ENCODE measurements at regions not wholly inside any gene's neighbourhood (a gene's known extent, or its start where the extent isn't known, plus 50 kb on each side); places are given as distances from the start of the nearest gene placed in this dataset.
"Not testable (repeated sequence)": the region's sequence is repeated elsewhere in the genome, so short reads cannot be mapped to it uniquely, and the experiment has no call there.

DNA sequence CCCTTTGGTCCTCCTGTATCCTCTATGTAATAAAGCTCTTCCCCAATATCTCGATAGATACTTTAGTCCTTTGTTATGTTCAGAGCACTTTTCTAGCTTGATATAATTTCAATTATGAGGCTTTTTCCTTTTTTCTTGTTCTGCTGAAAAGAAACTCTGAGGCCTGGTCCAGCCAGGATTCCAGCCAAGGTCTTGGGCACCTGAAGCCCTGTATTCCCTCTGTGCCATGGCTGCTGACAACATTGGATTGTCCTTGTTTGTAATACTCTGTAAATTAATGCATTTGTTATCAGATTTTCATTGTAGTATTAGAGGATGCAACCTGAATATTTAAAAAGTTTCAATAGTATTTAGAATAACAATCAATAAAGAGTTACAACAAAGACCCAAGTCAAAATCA lies 67.9 kb upstream of the ADAMTS5 start:
- DNase-seq (ENCODE audit: low read depth): no peak
- TF ChIP-seq, protein P1, sequence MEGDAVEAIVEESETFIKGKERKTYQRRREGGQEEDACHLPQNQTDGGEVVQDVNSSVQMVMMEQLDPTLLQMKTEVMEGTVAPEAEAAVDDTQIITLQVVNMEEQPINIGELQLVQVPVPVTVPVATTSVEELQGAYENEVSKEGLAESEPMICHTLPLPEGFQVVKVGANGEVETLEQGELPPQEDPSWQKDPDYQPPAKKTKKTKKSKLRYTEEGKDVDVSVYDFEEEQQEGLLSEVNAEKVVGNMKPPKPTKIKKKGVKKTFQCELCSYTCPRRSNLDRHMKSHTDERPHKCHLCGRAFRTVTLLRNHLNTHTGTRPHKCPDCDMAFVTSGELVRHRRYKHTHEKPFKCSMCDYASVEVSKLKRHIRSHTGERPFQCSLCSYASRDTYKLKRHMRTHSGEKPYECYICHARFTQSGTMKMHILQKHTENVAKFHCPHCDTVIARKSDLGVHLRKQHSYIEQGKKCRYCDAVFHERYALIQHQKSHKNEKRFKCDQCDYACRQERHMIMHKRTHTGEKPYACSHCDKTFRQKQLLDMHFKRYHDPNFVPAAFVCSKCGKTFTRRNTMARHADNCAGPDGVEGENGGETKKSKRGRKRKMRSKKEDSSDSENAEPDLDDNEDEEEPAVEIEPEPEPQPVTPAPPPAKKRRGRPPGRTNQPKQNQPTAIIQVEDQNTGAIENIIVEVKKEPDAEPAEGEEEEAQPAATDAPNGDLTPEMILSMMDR (conservative IDR thresholded peaks at IDR 0.05; ENCODE audit: low read depth, low read length): no peak
- H3K4me3 ChIP-seq (ENCODE audit: low read depth, low read length): no peak overlapping the region

DNA sequence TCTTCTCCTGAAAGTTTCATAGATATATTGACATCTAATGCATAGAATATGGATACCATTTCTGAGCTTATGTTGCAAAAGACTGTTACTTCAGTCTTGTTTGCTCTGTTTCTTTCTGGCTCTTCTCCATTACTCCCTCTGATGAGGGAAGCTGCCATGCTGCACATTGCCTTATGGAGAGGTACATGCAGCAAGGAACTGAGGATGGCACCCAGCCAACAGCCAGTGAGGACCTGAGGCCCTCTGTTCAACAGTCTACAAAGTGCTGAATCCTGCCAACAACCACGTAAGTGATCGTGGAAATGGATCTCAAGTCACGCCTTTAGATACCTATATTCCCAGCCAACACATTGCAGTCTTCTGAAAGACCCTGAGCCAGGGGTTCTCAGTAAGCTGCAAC lies 66.6 kb upstream of the ADAMTS5 start:
- no peak overlapping the region for H3K4me3 ChIP-seq (ENCODE audit: low read depth, low read length)
- TF ChIP-seq, protein P1 (conservative IDR thresholded peaks at IDR 0.05; ENCODE audit: low read depth, low read length): no peak
- DNase-seq (ENCODE audit: low read depth): no peak

DNA sequence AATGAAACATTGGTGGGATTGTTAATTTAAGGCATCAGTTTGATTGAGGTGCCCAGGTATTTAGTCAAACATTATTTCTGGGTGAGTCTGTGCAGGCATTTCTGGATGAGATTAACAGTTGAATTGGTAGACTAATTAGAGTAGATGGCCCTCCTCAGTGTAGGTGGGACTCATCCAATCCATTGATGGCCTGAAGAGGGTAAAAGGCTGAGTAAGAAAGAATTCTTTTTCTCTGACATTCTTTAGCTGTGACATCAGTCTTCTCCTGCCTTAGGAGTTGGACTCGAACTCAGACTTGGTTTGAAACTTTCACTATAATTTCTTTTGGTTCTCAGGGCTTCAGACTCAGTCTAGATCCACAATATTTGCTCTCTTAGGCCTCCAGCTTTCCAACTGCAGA lies 59.6 kb upstream of the ADAMTS5 start:
- peak; percentile 13 for DNase-seq (ENCODE audit: low read depth)
- TF ChIP-seq, protein P1 (conservative IDR thresholded peaks at IDR 0.05; ENCODE audit: low read depth, low read length): no peak
- no peak overlapping the region for H3K4me3 ChIP-seq (ENCODE audit: low read depth, low read length)

DNA sequence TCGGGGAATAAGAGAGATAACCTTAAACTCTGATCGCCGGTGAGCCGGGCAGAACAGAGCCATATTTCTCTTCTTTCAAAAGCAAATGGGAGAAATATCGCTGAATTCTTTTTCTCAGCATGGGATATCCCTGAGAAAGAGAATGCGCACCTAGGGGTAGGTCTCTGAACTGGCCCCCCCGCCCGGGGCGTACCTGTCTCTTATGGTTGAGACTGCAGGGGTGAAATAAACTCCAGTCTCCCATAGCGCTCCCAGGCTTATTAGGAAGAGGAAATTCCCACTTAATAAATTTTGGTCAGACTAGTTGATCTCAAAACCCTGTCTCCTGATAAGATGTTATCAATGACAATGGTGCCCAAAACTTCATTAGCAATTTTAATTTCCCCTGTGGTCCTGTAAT lies 58.8 kb upstream of the ADAMTS5 start:
- not testable (repeated sequence) for H3K4me3 ChIP-seq (ENCODE audit: low read depth, low read length); DNase-seq (ENCODE audit: low read depth)

DNA sequence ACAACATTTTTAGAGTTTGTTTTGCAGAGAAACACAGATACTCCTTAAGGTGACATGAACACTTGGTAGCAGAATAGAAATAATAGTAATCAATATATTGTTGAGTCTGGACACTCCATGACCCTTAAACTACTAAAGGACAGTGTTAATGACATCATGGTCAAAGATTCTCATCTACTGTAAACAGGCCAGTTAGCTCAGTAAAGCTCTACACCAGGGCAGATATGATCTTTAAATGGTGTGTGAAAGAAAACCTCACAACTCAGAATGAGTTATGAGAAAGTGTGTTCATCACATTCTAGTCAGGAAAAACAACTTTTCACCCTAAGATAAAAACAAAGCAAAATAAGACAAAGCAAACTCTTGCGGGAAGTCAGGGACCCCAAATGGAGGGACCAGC lies 58.1 kb upstream of the ADAMTS5 start:
- TF ChIP-seq, protein P1 (conservative IDR thresholded peaks at IDR 0.05; ENCODE audit: low read depth, low read length): no peak
- H3K4me3 ChIP-seq (ENCODE audit: low read depth, low read length): no peak overlapping the region
- DNase-seq (ENCODE audit: low read depth): peak; percentile 16

DNA sequence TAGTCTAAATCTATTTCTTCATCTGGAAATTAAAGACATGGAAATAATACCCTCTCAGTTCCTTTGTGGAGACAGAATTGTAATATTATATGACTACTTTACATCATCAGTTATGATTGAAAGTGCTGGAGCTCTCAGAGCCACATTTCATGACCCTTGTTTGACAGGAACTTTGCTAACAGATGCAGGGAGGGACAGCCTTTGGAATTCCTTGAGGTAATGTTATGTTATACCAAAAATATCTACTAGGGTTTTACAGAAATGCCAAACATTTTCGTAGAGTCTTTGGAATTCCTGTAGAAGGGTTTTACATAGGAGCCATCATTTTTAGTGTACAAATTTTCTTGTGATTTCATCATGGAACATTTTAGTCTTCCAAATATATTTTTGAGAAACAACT lies 57.4 kb upstream of the ADAMTS5 start:
- H3K4me3 ChIP-seq (ENCODE audit: low read depth, low read length): no peak overlapping the region
- peak; percentile 83 for DNase-seq (ENCODE audit: low read depth)
- TF ChIP-seq, protein P1 (conservative IDR thresholded peaks at IDR 0.05; ENCODE audit: low read depth, low read length): no peak

DNA sequence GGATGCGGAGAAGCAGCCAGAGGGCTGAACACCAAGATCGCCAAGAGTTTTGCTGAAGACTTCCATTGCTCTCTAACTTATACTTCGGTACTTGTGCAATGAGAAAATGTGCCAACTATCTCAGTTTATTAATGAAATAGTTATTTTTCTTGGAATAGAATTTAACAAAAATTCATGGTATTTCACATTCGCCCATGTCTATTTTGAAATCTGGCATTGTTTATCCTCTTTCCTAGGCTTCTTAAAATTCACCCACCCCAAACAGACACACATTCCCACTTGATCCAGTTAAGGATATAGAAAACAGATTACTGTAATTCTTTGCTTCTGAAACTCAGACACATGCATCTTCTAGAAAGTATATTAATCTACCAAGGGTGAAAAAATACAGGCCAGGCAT lies 56.3 kb upstream of the ADAMTS5 start:
- peak; percentile 6 for DNase-seq (ENCODE audit: low read depth)
- TF ChIP-seq, protein P1 (conservative IDR thresholded peaks at IDR 0.05; ENCODE audit: low read depth, low read length): no peak
- H3K4me3 ChIP-seq (ENCODE audit: low read depth, low read length): no peak overlapping the region

DNA sequence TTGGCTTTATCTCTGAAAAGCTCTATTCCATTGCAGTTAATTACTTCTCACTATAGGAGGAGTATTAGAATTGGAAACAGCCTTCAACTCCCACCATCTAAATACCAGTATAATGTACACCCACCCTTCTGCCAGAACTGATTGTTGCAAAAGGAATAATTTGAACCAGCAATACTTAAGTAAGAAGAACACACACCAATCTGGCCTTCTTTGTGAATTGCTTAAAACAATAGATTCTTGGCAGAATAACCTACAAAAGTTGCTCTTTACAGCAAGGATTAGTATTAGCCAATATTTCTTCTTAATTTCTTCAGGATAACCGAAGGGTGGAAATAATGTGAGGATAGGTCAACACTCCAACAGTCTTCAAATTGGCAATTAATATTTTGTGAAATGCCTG lies 54.9 kb upstream of the ADAMTS5 start:
- TF ChIP-seq, protein P1 (conservative IDR thresholded peaks at IDR 0.05; ENCODE audit: low read depth, low read length): no peak
- no peak overlapping the region for H3K4me3 ChIP-seq (ENCODE audit: low read depth, low read length)
- DNase-seq (ENCODE audit: low read depth): no peak

All from choroid plexus epithelial cell (primary cell).